NB4 (cell line): ENCODE measurements at regions not wholly inside any gene's neighbourhood (a gene's known extent, or its start where the extent isn't known, plus 50 kb on each side); places are given as distances from the start of the nearest gene placed in this dataset.

Source experiments
- CTCF ChIP-seq: IDR thresholded peaks from one replicate; pipeline ENCODE4 v1.5.1; 2012; ENCODE audit warnings: low read depth, low read length
- MAX ChIP-seq: IDR thresholded peaks from 2 replicates; pipeline ENCODE4 v1.6.1; 2011; ENCODE audit warnings: low read depth, low read length
- MYC ChIP-seq: IDR thresholded peaks from 2 replicates; pipeline ENCODE4 v1.6.1; 2011; ENCODE audit warnings: low read depth, low read length
- POLR2A ChIP-seq: IDR thresholded peaks from 2 replicates; pipeline ENCODE4 v1.6.1; 2011; ENCODE audit warnings: mild to moderate bottlenecking; ENCODE audit not compliant: insufficient read length; ENCODE audit errors: extremely low read depth

- TF ChIP-seq CTCF (no peak), POLR2A (no peak), MAX (no peak), MYC (no peak)
Measured at GRCh38 chr2:215743066-215743465, 270.3 kb downstream of the MREG start.
